ENCODE measurements at regions not wholly inside any gene's neighbourhood (a gene's known extent, or its start where the extent isn't known, plus 50 kb on each side); places are given as distances from the start of the nearest gene placed in this dataset.

GRCh38 chr12:94516985-94517384 is 57.3 kb upstream of the CEP83 start:
- Mint-ChIP-seq H3K4me1 (no peaks in the 10 kb centered on the region), H3K27me3 (peaks cover 0 to 1% of the 10 kb centered on the region in 2 donors), H3K27ac (no peak overlapping the region), H3K4me3 (no peak overlapping the region), H3K36me3 (no peaks in the 10 kb centered on the region), H3K9me3 (peaks cover 0 to 7% (median 1%) of the 10 kb centered on the region in 8 donors)
- ChIA-PET CTCF (ENCODE audit: partially characterized antibody) (interaction anchor here (0.9 kb wide), 1 partner anchor 18 kb away, joined by 3 read pairs; no protein-coding TSS in a partner anchor), POLR2A (ENCODE audit: partially characterized antibody) (no interaction called here)
- Histone ChIP-seq H3K27me3 (ENCODE audit: insufficient read depth, low read length) (no peaks in the 10 kb centered on the region), H3K27ac (ENCODE audit: low read depth, low read length) (no peak overlapping the region), H3K36me3 (ENCODE audit: insufficient read depth, low read length) (no peaks in the 10 kb centered on the region), H3K4me3 (ENCODE audit: low read length in 2 of 2) (no peak overlapping the region), H3K4me1 (ENCODE audit: insufficient read depth, low read length) (no peaks in the 10 kb centered on the region), H3K9me3 (ENCODE audit: control insufficient read depth in 1 of 2, low read length in 2 of 2) (no peaks in the 10 kb centered on the region)
- no peak for DNase-seq
- intact Hi-C loops (cut with micrococcal nuclease) = no loop called here

- POLR2A ChIA-PET (ENCODE audit: partially characterized antibody) = no interaction called here
These were observed 53.9 kb upstream of the CEP83 start for GRCh38 chr12:94513527-94513926.

GRCh38 chr12:94511506-94511905 is 51.8 kb upstream of the CEP83 start:
- ChIA-PET CTCF (ENCODE audit: partially characterized antibody) (no interaction called here), POLR2A (ENCODE audit: partially characterized antibody) (interaction anchor here (0.6 kb wide), 1 partner anchor 11 kb away, joined by 3 read pairs; no protein-coding TSS in a partner anchor)
- Mint-ChIP-seq H3K27me3 (peaks cover 0 to 1% of the 10 kb centered on the region in 2 donors), H3K27ac (no peak overlapping the region), H3K9me3 (peaks cover 0 to 2% (median 0%) of the 10 kb centered on the region in 8 donors), H3K4me3 (no peak overlapping the region), H3K36me3 (no peaks in the 10 kb centered on the region), H3K4me1 (no peaks in the 10 kb centered on the region)
- Histone ChIP-seq H3K4me3 (ENCODE audit: low read length in 2 of 2) (no peak overlapping the region), H3K27ac (ENCODE audit: low read depth, low read length) (no peak overlapping the region), H3K4me1 (ENCODE audit: insufficient read depth, low read length) (no peaks in the 10 kb centered on the region), H3K36me3 (ENCODE audit: insufficient read depth, low read length) (no peaks in the 10 kb centered on the region), H3K9me3 (ENCODE audit: control insufficient read depth in 1 of 2, low read length in 2 of 2) (no peaks in the 10 kb centered on the region), H3K27me3 (ENCODE audit: insufficient read depth, low read length) (no peaks in the 10 kb centered on the region)
- DNase-seq = no peak
- intact Hi-C loops (cut with micrococcal nuclease) = no loop called here

More at GRCh38 chr12:94513527-94513926, 53.9 kb upstream of the CEP83 start:
- no peak for DNase-seq
- Mint-ChIP-seq H3K27ac (peak overlapping the region in 1 of 7 donors; percentile 26), H3K27me3 (peaks cover 0 to 1% of the 10 kb centered on the region in 2 donors), H3K9me3 (peaks cover 0 to 3% (median 0%) of the 10 kb centered on the region in 8 donors), H3K4me1 (no peaks in the 10 kb centered on the region), H3K4me3 (no peak overlapping the region), H3K36me3 (no peaks in the 10 kb centered on the region)
- Histone ChIP-seq H3K4me1 (ENCODE audit: insufficient read depth, low read length) (no peaks in the 10 kb centered on the region), H3K9me3 (ENCODE audit: control insufficient read depth in 1 of 2, low read length in 2 of 2) (no peaks in the 10 kb centered on the region), H3K27me3 (ENCODE audit: insufficient read depth, low read length) (no peaks in the 10 kb centered on the region), H3K27ac (ENCODE audit: low read depth, low read length) (no peak overlapping the region), H3K4me3 (ENCODE audit: low read length in 2 of 2) (no peak overlapping the region), H3K36me3 (ENCODE audit: insufficient read depth, low read length) (no peaks in the 10 kb centered on the region)
- CTCF ChIA-PET (ENCODE audit: partially characterized antibody) = no interaction called here
- intact Hi-C loops (cut with micrococcal nuclease) = no loop called here

- ChIA-PET CTCF (ENCODE audit: partially characterized antibody) (no interaction called here), POLR2A (ENCODE audit: partially characterized antibody) (no interaction called here)
- Histone ChIP-seq H3K36me3 (ENCODE audit: insufficient read depth, low read length) (no peaks in the 10 kb centered on the region), H3K4me3 (ENCODE audit: low read length in 2 of 2) (no peak overlapping the region), H3K9me3 (ENCODE audit: control insufficient read depth in 1 of 2, low read length in 2 of 2) (no peaks in the 10 kb centered on the region), H3K27me3 (ENCODE audit: insufficient read depth, low read length) (no peaks in the 10 kb centered on the region), H3K27ac (ENCODE audit: low read depth, low read length) (no peak overlapping the region), H3K4me1 (ENCODE audit: insufficient read depth, low read length) (no peaks in the 10 kb centered on the region)
- H3K4me3 Mint-ChIP-seq = no peak overlapping the region
- H3K27ac Mint-ChIP-seq = no peak overlapping the region
- no peaks in the 10 kb centered on the region for H3K4me1 Mint-ChIP-seq
- no peaks in the 10 kb centered on the region for H3K36me3 Mint-ChIP-seq
- intact Hi-C loops (cut with micrococcal nuclease) = no loop called here
- peaks cover 0 to 2% (median 0%) of the 10 kb centered on the region in 8 donors for H3K9me3 Mint-ChIP-seq
- DNase-seq = no peak
- H3K27me3 Mint-ChIP-seq = peaks cover 0 to 1% of the 10 kb centered on the region in 2 donors
These were observed 50.5 kb upstream of the CEP83 start for GRCh38 chr12:94510128-94510527.
